ENCODE measurements at regions not wholly inside any gene's neighbourhood (a gene's known extent, or its start where the extent isn't known, plus 50 kb on each side); places are given as distances from the start of the nearest gene placed in this dataset.

DNA sequence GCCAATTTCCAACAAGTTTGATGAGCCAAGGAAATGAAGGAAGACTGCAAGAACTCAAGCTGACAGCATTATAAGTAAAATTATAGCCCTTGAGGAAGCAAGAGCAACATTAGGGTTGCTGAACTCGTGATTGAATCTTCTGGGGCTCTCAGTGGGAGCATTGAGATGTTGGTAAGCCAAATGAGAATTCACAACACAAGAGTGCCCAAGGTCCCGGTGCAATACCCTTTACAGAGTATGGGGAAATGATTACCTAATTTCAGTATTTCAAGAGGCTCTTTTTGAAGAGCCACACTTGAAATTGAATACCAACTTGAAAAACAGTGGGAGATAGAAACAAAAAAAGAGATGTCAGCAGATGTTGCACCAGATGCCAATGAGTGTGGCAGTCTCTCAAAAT lies 554.5 kb downstream of the STK39 start:
- TF ChIP-seq FOXM1 (IDR thresholded peaks at IDR 0.05; ENCODE audit: borderline replicate concordance) (no peak), BHLHE40 (IDR thresholded peaks at IDR 0.05; ENCODE audit: borderline replicate concordance) (no peak), FOXK2 (IDR thresholded peaks at IDR 0.05) (no peak), NFRKB (IDR thresholded peaks at IDR 0.05) (no peak), TARDBP (IDR thresholded peaks at IDR 0.05) (no peak), SP1 (IDR thresholded peaks at IDR 0.05) (no peak)
